Stomach (tissue), 8 donors: ENCODE measurements at regions not wholly inside any gene's neighbourhood (a gene's known extent, or its start where the extent isn't known, plus 50 kb on each side); places are given as distances from the start of the nearest gene placed in this dataset.
A peak's percentile ranks its signal among the peaks of the same experiment; 100 is the strongest.

ENCODE experiments used
- DNase-seq, 2 donors: peaks; one replicate each; pipeline versions ENCODE4 v3.0.0 to v3.0.0-alpha.2; 2013 to 2019
- H3K27ac ChIP-seq, 5 donors: fragments of 200-600 bp in 4 of 5; sonication (generic) in 4 of 5; one replicate each; pipeline ENCODE4 v1.5.1; 2013 to 2019; ENCODE audit warnings: mild to moderate bottlenecking in 1 of 5, moderate library complexity in 1 of 5
- H3K27me3 ChIP-seq, 3 donors: fragments of 200-600 bp; sonication (generic); one replicate each; pipeline ENCODE4 v1.5.1; 2017 to 2019; ENCODE audit warnings: mixed run types in 1 of 3
- H3K36me3 ChIP-seq, 4 donors: fragments of 200-600 bp; sonication (generic); 1 replicate in 3 of 4; 2 replicates in 1 of 4; pipeline ENCODE4 v1.5.1; 2016 to 2019
- H3K4me1 ChIP-seq, 4 donors: fragments of 200-600 bp; sonication (generic); one replicate each; pipeline ENCODE4 v1.5.1; 2016 to 2019
- H3K4me3 ChIP-seq, 4 donors: fragments of 200-600 bp; sonication (generic) in 3 of 4; one replicate each; pipeline ENCODE4 v1.5.1; 2016 to 2019; ENCODE audit warnings: mild to moderate bottlenecking in 1 of 4
- H3K9me3 ChIP-seq, 4 donors: fragments of 200-600 bp; sonication (generic); one replicate each; pipeline ENCODE4 v1.5.1; 2016 to 2019
- CTCF ChIP-seq, 7 experiments: fragments of 450-650 bp in 4 of 7; fragments of 200-600 bp in 3 of 7; sonication (generic) in 3 of 7; IDR thresholded peaks; one replicate each; pipeline ENCODE4 v1.5.1; 2016 to 2019; ENCODE audit warnings: antibody characterized with exemption in 7 of 7, control low read depth in 2 of 7, mild to moderate bottlenecking in 1 of 7
- EP300 ChIP-seq: sonication (generic); formaldehyde crosslinking; IDR thresholded peaks from one replicate; pipeline ENCODE4 v1.6.1; 2017; ENCODE audit warnings: antibody characterized with exemption
- POLR2A ChIP-seq, 4 donors: fragments of 450-650 bp; IDR thresholded peaks; one replicate each; pipeline ENCODE4 v1.6.1; 2016; ENCODE audit warnings: antibody characterized with exemption in 4 of 4, control low read depth in 2 of 4, mild to moderate bottlenecking in 1 of 4, moderate library complexity in 1 of 4
- POLR2AphosphoS5 ChIP-seq, 3 donors: sonication (generic); formaldehyde crosslinking; IDR thresholded peaks; one replicate each; pipeline ENCODE4 v1.6.1; 2016; ENCODE audit warnings: antibody characterized with exemption in 3 of 3
- WGBS, 5 donors: extraction: QIAGEN DNeasy Blood & Tissue Kit in 3 of 5; methylation state at CpG; one replicate each; pipeline versions ENCODE4 v1.1.5 to v1.1.7; 2013 to 2018; 5-methylcytosine and 5-hydroxymethylcytosine counted together
- intact Hi-C: fragments of 100-400 bp; cut with DNase I; formaldehyde crosslinking; loops from one replicate; pipeline ENCODE4 v1.15.1; 2023; ENCODE audit warnings: low total_unique reads
- donor health status: healthy with polysubstance abuse.
- donor health status: Bipolar disorder and iron deficiency.
- donor health status: healthy.

GRCh38 chr11:82056450-82056849 is 677.2 kb downstream of the FAM181B start:
- 55 to 63% (median 59%) methylated on average over 1 of the region's 1 CpG for WGBS, 5 donors

GRCh38 chr11:82049199-82049598 is 684.5 kb downstream of the FAM181B start:
- no peaks in the 10 kb centered on the region for H3K4me1 ChIP-seq
- TF ChIP-seq POLR2A (IDR thresholded peaks at IDR 0.05) (no peak), CTCF (IDR thresholded peaks at IDR 0.05) (no peak), POLR2AphosphoS5 (IDR thresholded peaks at IDR 0.05) (no peak), EP300 (no peak)
- intact Hi-C loops, result no loop called here
- WGBS, 5 donors, result 81 to 93% (median 86%) methylated on average over 3 of the region's 3 CpGs
- peaks cover 0 to 27% (median 4%) of the 10 kb centered on the region in 4 donors for H3K9me3 ChIP-seq
- no peak overlapping the region for H3K27ac ChIP-seq
- no peaks in the 10 kb centered on the region for H3K27me3 ChIP-seq
- no peak for DNase-seq
- H3K4me3 ChIP-seq, result no peak overlapping the region
- H3K36me3 ChIP-seq, result no peaks in the 10 kb centered on the region

More at GRCh38 chr11:82056450-82056849, 677.2 kb downstream of the FAM181B start:
- no peaks in the 10 kb centered on the region for H3K9me3 ChIP-seq
- H3K36me3 ChIP-seq, result no peaks in the 10 kb centered on the region
- no peak overlapping the region for H3K27ac ChIP-seq
- TF ChIP-seq POLR2A (IDR thresholded peaks at IDR 0.05), result no peak
- no peak for TF ChIP-seq EP300
- TF ChIP-seq POLR2AphosphoS5 (IDR thresholded peaks at IDR 0.05), result no peak
- no peak for TF ChIP-seq CTCF (IDR thresholded peaks at IDR 0.05)
- DNase-seq, result no peak
- intact Hi-C loops, result no loop called here
- no peaks in the 10 kb centered on the region for H3K4me1 ChIP-seq
- no peak overlapping the region for H3K4me3 ChIP-seq
- no peaks in the 10 kb centered on the region for H3K27me3 ChIP-seq

GRCh38 chr11:82047200-82047599 is 686.5 kb downstream of the FAM181B start:
- no peak for TF ChIP-seq POLR2A (IDR thresholded peaks at IDR 0.05)
- TF ChIP-seq CTCF (IDR thresholded peaks at IDR 0.05), result no peak
- no peak for TF ChIP-seq EP300
- TF ChIP-seq POLR2AphosphoS5 (IDR thresholded peaks at IDR 0.05), result no peak
- no peak overlapping the region for H3K4me3 ChIP-seq
- intact Hi-C loops, result no loop called here
- DNase-seq, result no peak
- H3K36me3 ChIP-seq, result no peaks in the 10 kb centered on the region
- 89 to 100% (median 95%) methylated on average over 1 of the region's 1 CpG for WGBS, 5 donors
- no peak overlapping the region for H3K27ac ChIP-seq
- peaks cover 0 to 27% (median 4%) of the 10 kb centered on the region in 4 donors for H3K9me3 ChIP-seq
- no peaks in the 10 kb centered on the region for H3K4me1 ChIP-seq
- no peaks in the 10 kb centered on the region for H3K27me3 ChIP-seq

GRCh38 chr11:82046778-82047177 is 686.9 kb downstream of the FAM181B start:
- H3K27me3 ChIP-seq, result no peaks in the 10 kb centered on the region
- WGBS, 5 donors, result 74 to 87% (median 80%) methylated on average over 1 of the region's 1 CpG
- peak in 1 of 2 donors; percentile 42 for DNase-seq
- no peaks in the 10 kb centered on the region for H3K4me1 ChIP-seq
- TF ChIP-seq POLR2A (IDR thresholded peaks at IDR 0.05) (no peak), CTCF (IDR thresholded peaks at IDR 0.05) (no peak), POLR2AphosphoS5 (IDR thresholded peaks at IDR 0.05) (no peak)
- no peaks in the 10 kb centered on the region for H3K36me3 ChIP-seq
- intact Hi-C loops, result no loop called here
- no peak overlapping the region for H3K27ac ChIP-seq
- peaks cover 0 to 27% (median 4%) of the 10 kb centered on the region in 4 donors for H3K9me3 ChIP-seq
- no peak overlapping the region for H3K4me3 ChIP-seq
